Hindlimb muscle (tissue), 1 donor: ENCODE measurements at regions not wholly inside any gene's neighbourhood (a gene's known extent, or its start where the extent isn't known, plus 50 kb on each side); places are given as distances from the start of the nearest gene placed in this dataset.
"Not testable (repeated sequence)": the region's sequence is repeated elsewhere in the genome, so short reads cannot be mapped to it uniquely, and the experiment has no call there.

ENCODE experiments used
- DNase-seq: peaks from one replicate; pipeline ENCODE4 v3.0.0-alpha.2; 2013

DNA sequence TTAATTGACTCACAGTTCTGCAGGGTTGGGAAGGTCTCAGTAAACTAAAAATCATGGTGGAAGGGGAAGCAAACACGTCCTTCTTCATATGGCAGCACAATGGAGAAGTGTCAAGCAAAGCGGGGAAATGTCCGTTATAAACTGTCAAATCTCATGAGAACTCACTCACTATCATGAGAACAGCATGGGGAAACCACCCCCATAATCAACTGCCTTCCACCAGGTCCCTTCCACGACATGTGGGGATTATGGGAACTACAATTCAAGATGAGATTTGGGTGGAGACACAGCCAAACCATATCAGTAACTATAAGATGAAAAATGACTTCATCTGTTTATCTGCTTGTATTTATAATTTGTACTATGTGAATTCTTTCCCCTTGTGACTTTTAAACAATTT is 577.6 kb upstream of the MDGA2 start:
- DNase-seq = no peak

GRCh38 chr14:48251290-48251689 is 575.9 kb upstream of the MDGA2 start:
- DNase-seq = no peak

- no peak for DNase-seq
Measured at GRCh38 chr14:48250575-48250974, 575.2 kb upstream of the MDGA2 start.

GRCh38 chr14:48247977-48248376 is 572.6 kb upstream of the MDGA2 start:
- DNase-seq = no peak

- DNase-seq = no peak
Measured at GRCh38 chr14:48243900-48244299, 568.5 kb upstream of the MDGA2 start.

- DNase-seq = no peak
Measured at GRCh38 chr14:48229091-48229490, 553.7 kb upstream of the MDGA2 start.

GRCh38 chr14:48193893-48194292 is 518.5 kb upstream of the MDGA2 start:
- no peak for DNase-seq

DNA sequence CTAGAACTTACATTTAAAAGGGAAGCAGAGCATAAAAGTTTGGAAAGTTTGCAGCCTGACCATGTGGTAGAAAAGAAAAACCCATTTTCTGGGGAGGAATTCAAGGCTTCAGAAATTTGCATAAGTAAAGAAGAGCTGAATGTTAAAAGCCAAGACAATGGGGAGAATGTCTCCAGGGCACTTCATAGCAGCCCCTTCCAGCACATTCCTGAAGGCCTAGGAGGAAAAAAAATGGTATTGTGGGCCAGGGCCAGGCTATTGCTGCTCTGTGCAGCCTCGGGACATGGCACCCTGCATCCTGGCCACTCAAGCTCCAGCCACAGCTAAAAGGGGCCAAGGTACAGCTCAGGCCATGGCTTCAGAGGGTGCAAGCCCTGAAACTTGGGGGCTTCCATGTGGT is 474.2 kb upstream of the MDGA2 start:
- not testable (repeated sequence) for DNase-seq

DNA sequence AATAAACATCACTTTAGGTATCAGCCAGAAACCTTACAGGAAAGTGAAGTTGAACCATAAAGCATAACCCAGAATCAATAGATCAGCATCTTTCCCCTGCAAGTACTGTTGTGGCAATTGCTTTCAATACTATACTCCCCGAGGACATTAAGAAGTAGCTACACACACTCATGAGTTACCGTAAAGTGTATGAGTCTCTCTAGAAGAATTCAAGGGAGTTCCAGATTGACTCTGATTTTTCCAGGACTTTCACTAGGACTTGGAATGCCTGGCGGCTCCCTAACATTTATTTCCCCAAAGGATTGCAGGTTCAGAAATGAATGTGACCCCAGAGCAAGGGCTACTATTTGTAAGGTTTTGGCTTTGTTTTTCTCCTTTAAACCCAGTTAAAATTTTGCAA is 465.4 kb upstream of the MDGA2 start:
- no peak for DNase-seq

- no peak for DNase-seq
Measured at GRCh38 chr14:48129472-48129871, 454.1 kb upstream of the MDGA2 start.

DNA sequence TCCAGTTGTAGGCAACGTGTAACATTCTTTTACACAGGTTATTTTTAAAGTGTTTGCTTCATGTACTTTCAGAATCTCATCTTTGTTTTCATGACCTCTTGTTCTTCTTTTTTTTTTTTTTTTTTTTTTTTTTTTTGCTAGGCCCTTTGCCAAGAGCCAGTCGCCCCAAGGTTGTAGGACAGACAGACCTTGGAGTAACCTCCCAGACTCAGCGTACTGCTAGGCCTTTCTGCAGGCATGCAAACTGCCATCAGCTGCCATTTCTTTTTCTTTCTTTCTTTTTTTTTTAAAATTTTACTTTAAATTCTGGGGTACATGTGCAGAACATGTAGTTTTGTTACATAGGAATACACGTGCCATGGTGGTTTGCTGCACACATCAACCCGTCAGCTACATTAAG is 452.3 kb upstream of the MDGA2 start:
- no peak for DNase-seq

DNA sequence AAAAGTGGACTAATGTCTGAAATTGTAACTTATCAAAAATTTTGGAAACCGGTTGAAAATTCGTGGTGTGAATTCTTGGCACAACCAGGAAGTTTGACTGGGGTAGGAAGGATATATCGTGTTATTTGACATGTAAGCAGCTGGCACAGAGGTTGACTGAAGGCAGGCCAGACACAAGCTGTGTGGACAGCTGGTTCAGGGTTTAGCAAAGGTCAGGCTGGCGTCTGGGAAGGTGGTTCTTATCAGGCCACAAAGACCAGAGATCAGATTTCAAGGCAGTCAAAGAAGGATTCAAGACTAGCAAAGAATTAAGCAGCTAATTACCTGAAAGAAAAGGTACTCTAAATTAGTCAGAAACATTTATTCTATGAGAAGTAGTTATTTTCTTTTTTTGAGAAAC is 450.2 kb upstream of the MDGA2 start:
- DNase-seq = no peak

DNA sequence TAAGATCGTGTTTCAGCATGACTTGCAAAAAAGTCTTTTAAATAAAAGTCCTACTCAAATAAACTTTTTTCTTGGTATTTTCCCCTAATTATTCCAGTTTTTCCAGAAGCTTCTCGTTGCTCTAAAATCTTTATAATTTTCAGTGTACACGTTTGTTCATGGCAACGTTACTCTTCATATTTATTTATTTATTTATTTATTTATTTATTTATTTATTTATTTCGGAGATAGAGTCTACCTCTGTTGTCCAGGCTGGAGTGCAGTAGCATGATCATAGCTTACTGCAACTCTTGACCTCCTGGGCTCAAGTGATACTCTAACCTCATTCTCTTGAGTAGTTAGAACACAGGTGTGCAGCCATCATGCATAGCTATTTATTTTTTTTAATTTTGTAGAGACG is 438.3 kb upstream of the MDGA2 start:
- no peak for DNase-seq

GRCh38 chr14:48111151-48111550 is 435.7 kb upstream of the MDGA2 start:
- DNase-seq = no peak

GRCh38 chr14:48107646-48108045 is 432.2 kb upstream of the MDGA2 start:
- DNase-seq = no peak

GRCh38 chr14:48096897-48097296 is 421.5 kb upstream of the MDGA2 start:
- no peak for DNase-seq

DNA sequence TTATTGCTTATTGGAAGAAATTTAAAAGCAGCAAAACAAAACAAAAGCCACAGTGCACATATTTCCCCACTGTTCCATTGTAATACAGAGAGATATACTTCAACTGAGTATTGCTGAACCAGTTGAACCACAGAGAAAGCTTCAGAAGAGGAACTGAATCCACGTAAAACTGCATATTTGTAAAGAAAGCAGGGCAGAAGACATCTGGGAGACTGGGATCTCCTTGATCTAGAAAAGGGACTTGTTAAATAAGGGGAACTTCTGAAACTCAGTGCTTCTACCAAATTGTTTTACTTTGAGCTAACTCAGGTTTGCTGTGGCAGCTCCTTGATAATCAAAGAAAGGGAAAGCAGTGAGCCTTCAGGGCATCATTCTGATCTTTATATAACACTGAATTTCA is 411.1 kb upstream of the MDGA2 start:
- DNase-seq = no peak

GRCh38 chr14:48075487-48075886 is 400.1 kb upstream of the MDGA2 start:
- no peak for DNase-seq

DNA sequence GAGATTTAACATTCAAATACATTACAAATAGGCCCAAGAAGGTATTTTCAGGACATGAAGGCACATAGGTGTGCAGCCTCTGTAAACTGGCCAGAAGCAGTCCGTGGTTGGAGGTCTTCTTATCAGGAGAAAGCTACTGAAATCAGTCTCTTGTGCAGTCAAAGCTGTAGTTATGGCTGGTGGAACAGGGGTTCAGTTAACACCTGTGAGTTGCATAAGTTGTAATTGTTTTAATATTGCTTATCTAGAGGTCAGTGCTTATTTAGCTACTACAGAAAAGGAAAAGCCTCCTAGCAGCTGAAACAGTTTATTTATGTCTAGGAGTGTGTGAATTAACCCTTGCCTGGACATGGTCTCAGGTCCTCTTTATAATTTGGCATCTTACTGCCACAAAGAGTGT is 377.6 kb upstream of the MDGA2 start:
- no peak for DNase-seq

DNA sequence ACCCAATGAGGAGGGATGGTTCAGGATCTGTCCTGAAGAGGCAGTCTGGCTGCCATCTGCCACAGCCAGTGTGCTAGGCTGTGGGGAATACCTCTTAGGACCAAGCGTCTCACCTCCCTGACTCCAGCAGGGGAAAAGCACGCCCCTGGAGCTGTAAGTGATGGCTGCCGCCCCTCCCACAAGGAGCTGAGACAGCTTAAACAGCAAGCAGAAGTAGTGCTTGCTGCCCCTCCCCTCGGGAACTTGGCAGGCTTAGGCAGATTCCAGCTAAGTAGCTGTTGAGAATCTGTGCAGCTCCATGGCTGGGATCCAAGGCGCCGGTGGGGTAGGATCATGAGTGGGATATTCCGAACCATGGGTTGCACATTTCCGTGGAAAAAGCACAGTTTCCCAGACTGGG is 360.4 kb upstream of the MDGA2 start:
- DNase-seq = no peak

- DNase-seq = no peak
Measured at GRCh38 chr14:48027115-48027514, 351.7 kb upstream of the MDGA2 start.

DNA sequence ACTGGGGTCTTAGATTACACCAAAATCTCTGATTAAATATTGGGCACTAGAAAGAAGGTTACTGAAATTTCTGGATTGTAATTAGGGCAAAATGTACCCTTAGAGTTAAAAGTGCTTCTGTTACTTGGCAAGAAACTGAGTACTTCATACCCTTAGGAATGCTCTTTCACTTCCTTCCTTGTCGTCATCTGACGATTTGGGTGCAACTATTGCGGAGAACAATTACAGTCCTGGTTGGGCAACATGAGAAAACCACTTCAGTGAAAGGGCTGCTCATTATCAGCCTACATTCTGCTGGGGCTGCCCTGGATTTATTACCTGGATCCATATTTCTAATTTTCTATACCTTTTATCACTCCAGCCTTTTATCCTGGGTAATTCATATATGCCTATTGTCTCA is 348.5 kb upstream of the MDGA2 start:
- no peak for DNase-seq

DNA sequence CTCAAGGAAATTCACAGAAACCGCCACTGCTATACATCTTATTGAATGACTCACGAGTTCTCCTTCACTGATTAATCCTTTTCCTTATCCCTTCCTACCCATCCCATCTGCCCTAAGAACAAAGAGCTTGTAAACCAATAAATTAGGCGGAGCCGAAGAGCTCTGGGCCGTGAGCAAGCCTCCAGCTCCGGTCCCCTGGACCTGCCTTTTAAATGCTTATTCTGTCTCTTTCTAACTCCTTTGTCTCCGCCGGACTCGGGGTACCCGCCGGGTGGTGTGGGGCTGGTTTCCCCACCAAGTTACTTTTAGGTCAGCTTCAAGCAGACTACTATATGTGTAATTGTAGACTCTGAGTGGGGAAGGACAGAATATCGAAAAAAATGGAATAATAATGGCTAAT is 336.1 kb upstream of the MDGA2 start:
- not testable (repeated sequence) for DNase-seq

DNA sequence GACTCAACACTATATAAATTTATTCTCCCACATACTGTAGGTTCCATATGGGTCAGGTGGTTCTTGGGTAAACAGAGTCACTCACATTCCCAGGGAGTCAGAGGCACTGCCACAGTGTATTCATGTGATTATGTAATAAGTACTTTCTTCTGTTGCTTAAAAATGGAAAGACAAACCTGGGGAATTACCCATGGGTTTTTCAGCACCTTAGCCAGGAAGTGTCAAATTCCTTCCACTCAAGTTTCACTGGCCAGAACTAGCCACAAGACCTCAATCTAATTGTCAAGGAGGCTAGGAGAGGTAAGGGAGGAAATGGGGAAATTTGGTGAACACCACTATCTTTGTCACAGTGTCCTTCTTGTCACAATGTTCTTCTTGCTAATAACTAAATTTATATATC is 333.2 kb upstream of the MDGA2 start:
- DNase-seq = no peak

GRCh38 chr14:48005986-48006385 is 330.6 kb upstream of the MDGA2 start:
- no peak for DNase-seq

- no peak for DNase-seq
Measured at GRCh38 chr14:47993883-47994282, 318.5 kb upstream of the MDGA2 start.
